HG03139 (cell line): ENCODE measurements at regions not wholly inside any gene's neighbourhood (a gene's known extent, or its start where the extent isn't known, plus 50 kb on each side); places are given as distances from the start of the nearest gene placed in this dataset.
"Not testable (repeated sequence)": the region's sequence is repeated elsewhere in the genome, so short reads cannot be mapped to it uniquely, and the experiment has no call there.

ENCODE experiments used
- ATAC-seq: cut with Tn5 transposase; IDR thresholded peaks from one replicate; pipeline ENCODE4 v1.9.1; 2021; ENCODE audit not compliant: unreplicated experiment

- ATAC-seq, result no peak
Measured at GRCh38 chr7:114293289-114294012, 121.2 kb upstream of the FOXP2 start.

GRCh38 chr7:114279901-114280300 is 134.7 kb upstream of the FOXP2 start:
- ATAC-seq, result no peak

GRCh38 chr7:114273218-114273617 is 141.4 kb upstream of the FOXP2 start:
- no peak for ATAC-seq

- no peak for ATAC-seq
Measured at GRCh38 chr7:114269714-114270113, 144.9 kb upstream of the FOXP2 start.

- not testable (repeated sequence) for ATAC-seq
Measured at GRCh38 chr7:114267550-114267949, 147.1 kb upstream of the FOXP2 start.

GRCh38 chr7:114264023-114264422 is 150.6 kb upstream of the FOXP2 start:
- ATAC-seq, result no peak

GRCh38 chr7:114263219-114263618 is 151.4 kb upstream of the FOXP2 start:
- no peak for ATAC-seq

GRCh38 chr7:114255404-114255841 is 159.2 kb upstream of the FOXP2 start:
- ATAC-seq, result no peak

GRCh38 chr7:114243646-114244045 is 171.0 kb upstream of the FOXP2 start:
- ATAC-seq, result no peak

- ATAC-seq, result no peak
Measured at GRCh38 chr7:114242992-114243507, 171.6 kb upstream of the FOXP2 start.

GRCh38 chr7:114229246-114229645 is 185.4 kb upstream of the FOXP2 start:
- no peak for ATAC-seq

GRCh38 chr7:114225784-114226183 is 188.8 kb upstream of the FOXP2 start:
- no peak for ATAC-seq

GRCh38 chr7:114218283-114218682 is 196.3 kb upstream of the FOXP2 start:
- no peak for ATAC-seq

GRCh38 chr7:114217026-114217806 is 197.4 kb upstream of the FOXP2 start:
- ATAC-seq, result no peak

GRCh38 chr7:114214466-114214865 is 200.1 kb upstream of the FOXP2 start:
- ATAC-seq, result no peak

GRCh38 chr7:114212721-114213429 is 201.7 kb upstream of the FOXP2 start:
- ATAC-seq, result no peak

GRCh38 chr7:114209968-114210367 is 204.6 kb upstream of the FOXP2 start:
- ATAC-seq, result no peak

- no peak for ATAC-seq
Measured at GRCh38 chr7:114206688-114207087, 207.9 kb upstream of the FOXP2 start.

GRCh38 chr7:114196517-114196916 is 218.1 kb upstream of the FOXP2 start:
- no peak for ATAC-seq

- no peak for ATAC-seq
Measured at GRCh38 chr7:114190387-114190786, 224.2 kb upstream of the FOXP2 start.

- ATAC-seq, result no peak
Measured at GRCh38 chr7:114183311-114184088, 231.1 kb upstream of the FOXP2 start.
